ENCODE measurements at regions not wholly inside any gene's neighbourhood (a gene's known extent, or its start where the extent isn't known, plus 50 kb on each side); places are given as distances from the start of the nearest gene placed in this dataset.

- peaks cover 3% of the 10 kb centered on the region for H3K27me3 Mint-ChIP-seq (ENCODE audit: low read depth)
- H3K36me3 Mint-ChIP-seq (ENCODE audit: low read depth): no peaks in the 10 kb centered on the region
- H3K9me3 Mint-ChIP-seq: no peaks in the 10 kb centered on the region
- DNase-seq (ENCODE audit: low spot score): no peak
- no peak overlapping the region for H3K4me3 Mint-ChIP-seq
- no peaks in the 10 kb centered on the region for H3K4me1 Mint-ChIP-seq (ENCODE audit: low read depth)
- H3K27ac Mint-ChIP-seq: no peak overlapping the region
Measured at GRCh38 chr12:80045594-80045993, 53.7 kb upstream of the OTOGL start.

- H3K27ac Mint-ChIP-seq: no peak overlapping the region
- peaks cover 3% of the 10 kb centered on the region for H3K4me1 Mint-ChIP-seq (ENCODE audit: low read depth)
- no peak overlapping the region for H3K4me3 Mint-ChIP-seq
- H3K36me3 Mint-ChIP-seq (ENCODE audit: low read depth): no peaks in the 10 kb centered on the region
- H3K9me3 Mint-ChIP-seq: no peaks in the 10 kb centered on the region
- peaks cover 3% of the 10 kb centered on the region for H3K27me3 Mint-ChIP-seq (ENCODE audit: low read depth)
- no peak for DNase-seq (ENCODE audit: low spot score)
Measured at GRCh38 chr12:80044694-80045046, 54.7 kb upstream of the OTOGL start.

GRCh38 chr12:80041692-80042091 lies 57.6 kb upstream of the OTOGL start:
- H3K9me3 Mint-ChIP-seq: no peaks in the 10 kb centered on the region
- H3K4me1 Mint-ChIP-seq (ENCODE audit: low read depth): peaks cover 3% of the 10 kb centered on the region
- DNase-seq (ENCODE audit: low spot score): no peak
- H3K27me3 Mint-ChIP-seq (ENCODE audit: low read depth): no peaks in the 10 kb centered on the region
- H3K27ac Mint-ChIP-seq: no peak overlapping the region
- no peak overlapping the region for H3K4me3 Mint-ChIP-seq
- no peaks in the 10 kb centered on the region for H3K36me3 Mint-ChIP-seq (ENCODE audit: low read depth)

DNA sequence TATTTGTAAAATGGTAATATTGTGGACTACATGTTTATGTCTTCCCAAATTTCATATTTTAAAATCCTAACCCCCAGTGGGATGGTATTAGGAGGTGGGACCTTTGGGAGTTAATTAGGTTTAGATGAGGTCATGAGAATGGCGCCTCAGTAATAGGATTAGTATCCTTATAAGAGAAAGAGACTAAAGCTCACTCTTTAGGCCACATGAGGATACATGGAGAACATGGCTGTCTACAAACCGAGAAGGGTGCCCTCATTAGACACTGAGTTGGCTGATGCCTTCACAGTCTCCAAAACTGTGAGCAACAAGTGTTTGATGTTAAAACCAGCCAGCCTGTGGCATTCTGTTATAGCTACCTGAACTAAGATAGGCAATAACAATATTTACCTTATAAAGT lies 58.3 kb upstream of the OTOGL start:
- Mint-ChIP-seq H3K36me3 (ENCODE audit: low read depth) (no peaks in the 10 kb centered on the region), H3K9me3 (no peaks in the 10 kb centered on the region), H3K27me3 (ENCODE audit: low read depth) (no peaks in the 10 kb centered on the region), H3K4me3 (no peak overlapping the region), H3K27ac (no peak overlapping the region), H3K4me1 (ENCODE audit: low read depth) (peaks cover 3% of the 10 kb centered on the region)
- no peak for DNase-seq (ENCODE audit: low spot score)

DNA sequence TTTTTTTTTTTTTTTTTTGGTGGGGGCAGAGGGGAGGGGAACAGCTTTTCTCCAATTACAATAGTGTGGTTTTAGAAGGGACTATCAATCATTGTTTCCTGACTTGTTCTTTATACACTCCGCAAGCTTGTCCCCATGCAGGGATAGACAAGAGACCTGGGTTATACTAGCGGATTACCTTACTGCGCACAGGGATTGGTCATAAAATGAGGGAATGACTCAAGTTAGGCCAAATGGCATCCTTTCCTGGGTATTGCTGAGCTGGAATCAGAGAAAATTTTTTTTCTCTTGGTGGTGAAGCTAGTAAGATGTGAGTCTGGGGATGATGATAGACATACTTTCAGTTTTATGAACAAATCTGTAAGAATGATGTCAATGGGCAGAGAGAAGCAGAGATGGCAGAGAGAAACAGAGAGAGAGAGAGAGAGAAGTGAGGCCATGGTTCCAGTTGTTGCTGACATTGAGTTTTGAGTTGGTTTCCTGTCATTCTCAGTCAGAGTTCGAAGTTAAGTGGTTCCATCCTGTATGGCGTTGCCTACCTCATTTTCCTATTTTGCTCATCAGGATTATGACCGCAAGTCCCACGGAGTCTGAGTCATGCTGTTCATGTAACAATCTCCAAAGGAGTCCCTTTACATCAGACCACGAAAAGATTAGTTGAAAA lies 59.1 kb upstream of the OTOGL start:
- no peaks in the 10 kb centered on the region for H3K27me3 Mint-ChIP-seq (ENCODE audit: low read depth)
- H3K27ac Mint-ChIP-seq: no peak overlapping the region
- H3K9me3 Mint-ChIP-seq: no peaks in the 10 kb centered on the region
- H3K4me1 Mint-ChIP-seq (ENCODE audit: low read depth): peaks cover 3% of the 10 kb centered on the region
- H3K36me3 Mint-ChIP-seq (ENCODE audit: low read depth): no peaks in the 10 kb centered on the region
- DNase-seq (ENCODE audit: low spot score): peak; percentile 10
- H3K4me3 Mint-ChIP-seq: no peak overlapping the region

DNA sequence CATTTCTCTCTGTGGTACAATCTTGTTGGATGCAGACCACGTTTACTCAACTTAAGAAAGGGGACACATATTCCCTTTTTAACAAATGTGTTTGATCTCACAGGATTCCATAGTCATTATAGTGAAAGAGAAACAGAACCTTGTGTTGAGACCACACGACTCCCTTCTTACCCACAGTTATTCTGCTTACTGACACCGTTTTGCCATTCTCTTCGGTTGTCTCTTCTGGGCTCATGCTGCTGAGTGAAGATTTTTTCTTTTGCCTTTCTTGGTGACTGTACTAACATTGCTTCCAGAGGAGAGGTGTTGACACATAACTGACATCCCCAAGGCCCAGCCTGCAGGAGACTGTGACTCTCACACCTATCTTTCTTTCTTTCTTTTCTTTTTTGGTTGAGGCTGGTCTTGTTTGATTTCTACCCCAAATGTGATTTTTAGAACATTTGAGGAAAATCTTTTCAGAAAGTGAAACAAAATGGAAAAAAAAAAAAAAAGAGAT lies 61.2 kb upstream of the OTOGL start:
- Mint-ChIP-seq H3K36me3 (ENCODE audit: low read depth) (no peaks in the 10 kb centered on the region), H3K27ac (no peak overlapping the region), H3K27me3 (ENCODE audit: low read depth) (no peaks in the 10 kb centered on the region), H3K9me3 (no peaks in the 10 kb centered on the region), H3K4me1 (ENCODE audit: low read depth) (peaks cover 3% of the 10 kb centered on the region), H3K4me3 (no peak overlapping the region)
- no peak for DNase-seq (ENCODE audit: low spot score)

- Mint-ChIP-seq H3K36me3 (ENCODE audit: low read depth) (no peaks in the 10 kb centered on the region), H3K4me3 (no peak overlapping the region), H3K4me1 (ENCODE audit: low read depth) (no peaks in the 10 kb centered on the region), H3K9me3 (no peaks in the 10 kb centered on the region), H3K27me3 (ENCODE audit: low read depth) (peaks cover 4% of the 10 kb centered on the region), H3K27ac (no peak overlapping the region)
- DNase-seq (ENCODE audit: low spot score): no peak
Measured at GRCh38 chr12:80033448-80033847, 65.9 kb upstream of the OTOGL start.

GRCh38 chr12:80032946-80033345 lies 66.4 kb upstream of the OTOGL start:
- H3K36me3 Mint-ChIP-seq (ENCODE audit: low read depth): no peaks in the 10 kb centered on the region
- peaks cover 4% of the 10 kb centered on the region for H3K27me3 Mint-ChIP-seq (ENCODE audit: low read depth)
- no peak overlapping the region for H3K4me3 Mint-ChIP-seq
- no peaks in the 10 kb centered on the region for H3K4me1 Mint-ChIP-seq (ENCODE audit: low read depth)
- no peak overlapping the region for H3K27ac Mint-ChIP-seq
- no peaks in the 10 kb centered on the region for H3K9me3 Mint-ChIP-seq
- no peak for DNase-seq (ENCODE audit: low spot score)

DNA sequence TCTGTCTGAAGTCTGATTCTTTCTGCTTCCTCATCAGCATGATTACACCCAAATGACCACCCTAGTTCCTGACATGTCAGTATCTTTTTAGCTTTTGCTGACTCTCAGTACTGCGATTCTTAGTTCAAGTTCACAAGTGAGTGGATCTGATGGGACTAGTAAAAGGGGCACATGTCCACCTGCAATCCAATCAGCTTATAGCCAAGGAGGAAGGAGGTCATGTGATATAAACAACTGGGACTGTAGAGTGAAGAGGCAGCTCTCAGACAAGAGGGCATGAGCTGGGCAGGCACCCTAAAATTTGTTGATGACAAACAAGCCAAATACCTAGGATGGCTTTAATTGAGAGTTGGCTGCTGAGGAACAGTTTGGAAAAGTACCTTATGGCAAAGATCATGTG lies 68.1 kb upstream of the OTOGL start:
- DNase-seq (ENCODE audit: low spot score): no peak
- Mint-ChIP-seq H3K27me3 (ENCODE audit: low read depth) (peaks cover 4% of the 10 kb centered on the region), H3K9me3 (no peaks in the 10 kb centered on the region), H3K4me3 (no peak overlapping the region), H3K36me3 (ENCODE audit: low read depth) (no peaks in the 10 kb centered on the region), H3K27ac (no peak overlapping the region), H3K4me1 (ENCODE audit: low read depth) (no peaks in the 10 kb centered on the region)

GRCh38 chr12:80025638-80026037 lies 73.7 kb upstream of the OTOGL start:
- no peak overlapping the region for H3K4me3 Mint-ChIP-seq
- H3K4me1 Mint-ChIP-seq (ENCODE audit: low read depth): no peaks in the 10 kb centered on the region
- DNase-seq (ENCODE audit: low spot score): no peak
- H3K36me3 Mint-ChIP-seq (ENCODE audit: low read depth): no peaks in the 10 kb centered on the region
- H3K27ac Mint-ChIP-seq: no peak overlapping the region
- peaks cover 19% of the 10 kb centered on the region for H3K27me3 Mint-ChIP-seq (ENCODE audit: low read depth)
- no peaks in the 10 kb centered on the region for H3K9me3 Mint-ChIP-seq

GRCh38 chr12:80019691-80020090 lies 79.6 kb upstream of the OTOGL start:
- peaks cover 9% of the 10 kb centered on the region for H3K27me3 Mint-ChIP-seq (ENCODE audit: low read depth)

DNA sequence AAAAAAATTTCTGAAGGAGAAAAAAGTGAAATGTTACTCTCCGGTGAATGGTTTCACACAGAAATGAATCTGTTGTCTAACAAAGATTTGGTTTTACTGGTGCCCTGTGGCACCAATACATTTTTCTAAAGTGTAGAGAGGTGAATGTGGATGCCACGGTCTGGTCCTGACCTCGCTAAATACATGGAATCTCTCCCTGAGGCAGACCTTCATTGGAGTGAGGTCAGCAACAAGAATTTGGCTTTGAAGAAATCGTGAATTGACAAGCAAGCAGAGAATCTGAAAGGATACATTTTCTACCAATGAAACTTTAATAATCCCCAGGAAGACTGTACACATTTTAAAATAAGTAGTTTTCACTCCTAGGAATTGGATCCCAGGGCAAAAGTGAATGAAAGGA lies 81.2 kb upstream of the OTOGL start:
- Mint-ChIP-seq H3K4me3 (no peak overlapping the region), H3K9me3 (no peaks in the 10 kb centered on the region), H3K27me3 (ENCODE audit: low read depth) (peaks cover 2% of the 10 kb centered on the region), H3K36me3 (ENCODE audit: low read depth) (no peaks in the 10 kb centered on the region), H3K27ac (no peak overlapping the region), H3K4me1 (ENCODE audit: low read depth) (no peaks in the 10 kb centered on the region)
- DNase-seq (ENCODE audit: low spot score): no peak

More at GRCh38 chr12:80019691-80020090, 79.6 kb upstream of the OTOGL start:
- Mint-ChIP-seq H3K27ac (no peak overlapping the region), H3K9me3 (no peaks in the 10 kb centered on the region), H3K4me1 (ENCODE audit: low read depth) (no peaks in the 10 kb centered on the region), H3K36me3 (ENCODE audit: low read depth) (no peaks in the 10 kb centered on the region), H3K4me3 (no peak overlapping the region)
- DNase-seq (ENCODE audit: low spot score): no peak

DNA sequence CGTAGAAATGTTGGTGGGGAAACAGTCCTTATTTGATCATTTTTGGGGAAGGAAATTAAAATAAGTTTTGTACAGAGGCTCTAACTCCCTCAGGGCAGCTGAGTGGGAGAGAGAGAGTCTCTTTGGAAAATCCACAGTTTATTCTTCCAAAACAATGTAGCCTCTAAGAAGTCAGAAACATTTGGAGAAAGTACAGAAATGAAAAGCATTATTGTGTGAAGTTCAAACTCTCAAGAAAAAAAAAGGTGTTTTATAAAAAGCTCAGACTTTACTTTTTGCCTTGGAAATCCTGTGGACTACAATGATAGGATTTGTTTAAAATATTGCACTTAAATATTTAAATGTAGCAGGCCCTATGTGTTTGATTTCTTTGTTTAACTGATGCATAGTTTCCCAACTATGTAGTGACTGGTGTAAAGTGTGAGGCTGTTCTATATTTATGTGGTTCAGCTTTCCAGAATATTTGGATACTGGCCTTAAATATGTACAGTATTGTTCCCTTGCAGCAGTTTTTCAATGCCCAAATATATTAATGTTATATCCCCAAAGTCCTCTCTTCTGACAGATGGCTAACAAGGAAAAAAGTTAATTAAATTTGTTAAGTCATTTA lies 82.0 kb upstream of the OTOGL start:
- H3K4me3 Mint-ChIP-seq: no peak overlapping the region
- no peaks in the 10 kb centered on the region for H3K36me3 Mint-ChIP-seq (ENCODE audit: low read depth)
- DNase-seq (ENCODE audit: low spot score): no peak
- H3K4me1 Mint-ChIP-seq (ENCODE audit: low read depth): no peaks in the 10 kb centered on the region
- H3K27ac Mint-ChIP-seq: no peak overlapping the region
- H3K27me3 Mint-ChIP-seq (ENCODE audit: low read depth): peaks cover 1% of the 10 kb centered on the region
- no peaks in the 10 kb centered on the region for H3K9me3 Mint-ChIP-seq

DNA sequence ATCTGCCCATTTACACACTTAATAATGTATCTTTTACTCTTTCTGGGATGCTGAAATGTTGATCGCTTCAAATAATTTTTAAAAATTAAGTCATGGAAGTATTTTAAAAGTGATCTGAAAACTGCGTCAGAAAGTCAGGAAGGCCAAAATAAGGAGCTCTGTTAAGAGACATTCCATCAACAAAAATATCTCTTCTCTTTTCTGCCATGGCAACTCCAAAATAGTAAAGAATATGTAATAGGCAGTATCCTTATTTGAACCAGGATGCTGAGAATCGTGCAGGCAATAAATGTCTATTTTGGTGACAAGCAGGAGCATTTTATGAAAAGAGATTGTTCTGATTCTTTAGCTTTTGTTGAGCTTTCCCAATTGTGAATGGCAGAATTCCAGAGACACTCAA lies 81.8 kb upstream of the PPP1R12A start:
- Mint-ChIP-seq H3K9me3 (no peaks in the 10 kb centered on the region), H3K27ac (no peak overlapping the region), H3K36me3 (ENCODE audit: low read depth) (no peaks in the 10 kb centered on the region), H3K4me1 (ENCODE audit: low read depth) (no peaks in the 10 kb centered on the region), H3K4me3 (no peak overlapping the region), H3K27me3 (ENCODE audit: low read depth) (no peaks in the 10 kb centered on the region)
- no peak for DNase-seq (ENCODE audit: low spot score)

DNA sequence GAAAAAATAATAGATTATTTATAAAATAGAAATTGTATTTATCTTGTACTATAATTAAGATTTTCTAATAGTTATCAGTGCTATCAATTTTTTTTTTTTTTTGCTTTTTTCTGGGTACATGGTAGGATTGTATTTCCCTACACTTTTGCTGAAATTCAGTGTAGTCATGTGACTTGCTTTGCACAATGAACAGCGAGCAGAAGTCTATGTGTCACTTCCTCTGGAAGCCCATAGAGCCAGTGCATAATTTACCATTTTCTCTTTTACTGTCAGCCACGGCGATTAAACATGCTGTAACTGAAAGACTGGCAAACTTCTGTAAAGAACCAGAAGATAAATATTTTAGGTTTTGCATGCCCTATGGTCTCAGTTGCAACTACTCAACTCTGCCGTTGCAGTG lies 80.8 kb upstream of the PPP1R12A start:
- no peak for DNase-seq (ENCODE audit: low spot score)
- Mint-ChIP-seq H3K4me1 (ENCODE audit: low read depth) (no peaks in the 10 kb centered on the region), H3K36me3 (ENCODE audit: low read depth) (no peaks in the 10 kb centered on the region), H3K27me3 (ENCODE audit: low read depth) (no peaks in the 10 kb centered on the region), H3K4me3 (no peak overlapping the region), H3K27ac (no peak overlapping the region), H3K9me3 (no peaks in the 10 kb centered on the region)
